ENCODE measurements at regions not wholly inside any gene's neighbourhood (a gene's known extent, or its start where the extent isn't known, plus 50 kb on each side); places are given as distances from the start of the nearest gene placed in this dataset.

- no peak for TF ChIP-seq EZH2 (IDR thresholded peaks at IDR 0.05; ENCODE audit: borderline replicate concordance, low read depth, low read length, poor library complexity, severe bottlenecking)
- no peak for TF ChIP-seq CTCF (conservative IDR thresholded peaks at IDR 0.05; ENCODE audit: low read depth, low read length)
These were observed 60.0 kb upstream of the DCBLD2 start for GRCh38 chr3:98961161-98962155.
